Spleen (tissue), 7 donors: ENCODE measurements at regions not wholly inside any gene's neighbourhood (a gene's known extent, or its start where the extent isn't known, plus 50 kb on each side); places are given as distances from the start of the nearest gene placed in this dataset.

Source experiments
- POLR2A ChIP-seq, 3 donors: fragments of 450-650 bp; IDR thresholded peaks; one replicate each; pipeline ENCODE4 v1.5.1; 2017; ENCODE audit warnings: antibody characterized with exemption in 3 of 3, mild to moderate bottlenecking in 1 of 3
- POLR2AphosphoS5 ChIP-seq, 3 donors: sonication (generic); formaldehyde crosslinking; IDR thresholded peaks; one replicate each; pipeline ENCODE4 v1.5.1; 2017; ENCODE audit warnings: antibody characterized with exemption in 3 of 3
- TF ChIP-seq, protein P1 (sequence below), 11 experiments: fragments of 200-600 bp in 7 of 11; fragments of 450-650 bp in 4 of 11; sonication (generic) in 4 of 11; IDR thresholded peaks in 8 of 11; conservative IDR thresholded peaks in 3 of 11; 1 replicate in 7 of 11; 2 replicates in 4 of 11; pipeline versions ENCODE4 v1.4.0 to v1.8.0; 2016 to 2021; ENCODE audit warnings: antibody characterized with exemption in 11 of 11, inconsistent platforms in 4 of 11, mild to moderate bottlenecking in 1 of 11
- donor health status: DM: no; HTN: no; CAD: no; lungs with moderate emphysema.
- donor health status: DM: no; HTN: no; CAD: no.
- donor health status: DM: no; HTN: no; CAD: no.

DNA sequence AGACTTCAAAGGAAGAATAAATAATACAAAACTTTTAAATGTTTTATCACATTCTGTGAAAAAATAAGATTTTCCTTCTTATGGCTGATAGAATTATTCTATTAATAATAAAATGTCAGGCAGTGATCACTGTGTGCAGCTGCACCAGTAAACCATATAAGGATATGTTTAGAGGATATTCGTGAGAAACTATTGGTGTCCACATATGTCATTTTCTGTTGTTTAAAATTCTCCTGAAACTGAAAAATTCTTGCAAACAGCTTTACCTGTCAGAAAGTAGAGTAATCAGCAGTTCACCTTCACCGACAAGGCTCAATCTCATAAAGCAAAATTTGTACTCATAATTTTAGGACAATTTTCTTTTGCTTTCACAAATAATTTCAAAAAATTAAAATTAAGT lies 170.1 kb upstream of the KCNH7 start:
- TF ChIP-seq POLR2A (IDR thresholded peaks at IDR 0.05) (no peak), POLR2AphosphoS5 (IDR thresholded peaks at IDR 0.05) (no peak)
- TF ChIP-seq, protein P1, sequence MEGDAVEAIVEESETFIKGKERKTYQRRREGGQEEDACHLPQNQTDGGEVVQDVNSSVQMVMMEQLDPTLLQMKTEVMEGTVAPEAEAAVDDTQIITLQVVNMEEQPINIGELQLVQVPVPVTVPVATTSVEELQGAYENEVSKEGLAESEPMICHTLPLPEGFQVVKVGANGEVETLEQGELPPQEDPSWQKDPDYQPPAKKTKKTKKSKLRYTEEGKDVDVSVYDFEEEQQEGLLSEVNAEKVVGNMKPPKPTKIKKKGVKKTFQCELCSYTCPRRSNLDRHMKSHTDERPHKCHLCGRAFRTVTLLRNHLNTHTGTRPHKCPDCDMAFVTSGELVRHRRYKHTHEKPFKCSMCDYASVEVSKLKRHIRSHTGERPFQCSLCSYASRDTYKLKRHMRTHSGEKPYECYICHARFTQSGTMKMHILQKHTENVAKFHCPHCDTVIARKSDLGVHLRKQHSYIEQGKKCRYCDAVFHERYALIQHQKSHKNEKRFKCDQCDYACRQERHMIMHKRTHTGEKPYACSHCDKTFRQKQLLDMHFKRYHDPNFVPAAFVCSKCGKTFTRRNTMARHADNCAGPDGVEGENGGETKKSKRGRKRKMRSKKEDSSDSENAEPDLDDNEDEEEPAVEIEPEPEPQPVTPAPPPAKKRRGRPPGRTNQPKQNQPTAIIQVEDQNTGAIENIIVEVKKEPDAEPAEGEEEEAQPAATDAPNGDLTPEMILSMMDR (IDR thresholded peaks at IDR 0.05 in 8 of 11, conservative IDR thresholded peaks at IDR 0.05 in 3 of 11), result no peak
